Right hindlimb (tissue), 1 donor: ENCODE measurements at regions not wholly inside any gene's neighbourhood (a gene's known extent, or its start where the extent isn't known, plus 50 kb on each side); places are given as distances from the start of the nearest gene placed in this dataset.
"Not testable (repeated sequence)": the region's sequence is repeated elsewhere in the genome, so short reads cannot be mapped to it uniquely, and the experiment has no call there.

ENCODE experiments used
- DNase-seq: peaks from one replicate; pipeline ENCODE4 v3.0.0-alpha.2; 2018

GRCh38 chr22:15772337-15772736 lies 82.5 kb downstream of the POTEH start:
- DNase-seq = not testable (repeated sequence)

- not testable (repeated sequence) for DNase-seq
These were observed 85.3 kb downstream of the POTEH start for GRCh38 chr22:15775118-15775517.

GRCh38 chr22:15775670-15776669 lies 86.1 kb downstream of the POTEH start:
- DNase-seq = not testable (repeated sequence)

- not testable (repeated sequence) for DNase-seq
These were observed 86.9 kb downstream of the POTEH start for GRCh38 chr22:15776727-15777126.

GRCh38 chr22:15777150-15777549 lies 87.3 kb downstream of the POTEH start:
- not testable (repeated sequence) for DNase-seq

- not testable (repeated sequence) for DNase-seq
These were observed 87.7 kb downstream of the POTEH start for GRCh38 chr22:15777557-15777956.

GRCh38 chr22:15778366-15778765 lies 88.5 kb downstream of the POTEH start:
- DNase-seq = not testable (repeated sequence)

GRCh38 chr22:15781652-15782051 lies 91.8 kb downstream of the POTEH start:
- not testable (repeated sequence) for DNase-seq

GRCh38 chr22:15782933-15783332 lies 93.1 kb downstream of the POTEH start:
- not testable (repeated sequence) for DNase-seq

GRCh38 chr22:15784383-15785085 lies 94.7 kb downstream of the POTEH start:
- not testable (repeated sequence) for DNase-seq

GRCh38 chr22:15786942-15787733 lies 97.3 kb downstream of the POTEH start:
- not testable (repeated sequence) for DNase-seq

- not testable (repeated sequence) for DNase-seq
These were observed 101.7 kb downstream of the POTEH start for GRCh38 chr22:15791557-15791956.

GRCh38 chr22:15799935-15800334 lies 110.1 kb downstream of the POTEH start:
- not testable (repeated sequence) for DNase-seq

GRCh38 chr22:15811141-15811540 lies 121.3 kb downstream of the POTEH start:
- DNase-seq = not testable (repeated sequence)

GRCh38 chr22:15815783-15816182 lies 126.0 kb downstream of the POTEH start:
- DNase-seq = not testable (repeated sequence)

GRCh38 chr22:15816470-15816869 lies 126.6 kb downstream of the POTEH start:
- peak; percentile 7 for DNase-seq

GRCh38 chr22:15817264-15817663 lies 127.4 kb downstream of the POTEH start:
- not testable (repeated sequence) for DNase-seq

GRCh38 chr22:15819886-15820285 lies 130.1 kb downstream of the POTEH start:
- DNase-seq = not testable (repeated sequence)

GRCh38 chr22:15821088-15821487 lies 131.3 kb downstream of the POTEH start:
- not testable (repeated sequence) for DNase-seq

- DNase-seq = not testable (repeated sequence)
These were observed 132.2 kb downstream of the POTEH start for GRCh38 chr22:15822001-15822400.

GRCh38 chr22:15823178-15823577 lies 133.4 kb downstream of the POTEH start:
- not testable (repeated sequence) for DNase-seq

- DNase-seq = not testable (repeated sequence)
These were observed 142.4 kb downstream of the POTEH start for GRCh38 chr22:15832235-15832634.

- DNase-seq = not testable (repeated sequence)
These were observed 145.9 kb downstream of the POTEH start for GRCh38 chr22:15835729-15836128.
